Tongue (tissue), 1 donor: ENCODE measurements at regions not wholly inside any gene's neighbourhood (a gene's known extent, or its start where the extent isn't known, plus 50 kb on each side); places are given as distances from the start of the nearest gene placed in this dataset.

Source experiments
- DNase-seq: peaks from one replicate; pipeline ENCODE4 v3.0.0-alpha.2; 2015

DNA sequence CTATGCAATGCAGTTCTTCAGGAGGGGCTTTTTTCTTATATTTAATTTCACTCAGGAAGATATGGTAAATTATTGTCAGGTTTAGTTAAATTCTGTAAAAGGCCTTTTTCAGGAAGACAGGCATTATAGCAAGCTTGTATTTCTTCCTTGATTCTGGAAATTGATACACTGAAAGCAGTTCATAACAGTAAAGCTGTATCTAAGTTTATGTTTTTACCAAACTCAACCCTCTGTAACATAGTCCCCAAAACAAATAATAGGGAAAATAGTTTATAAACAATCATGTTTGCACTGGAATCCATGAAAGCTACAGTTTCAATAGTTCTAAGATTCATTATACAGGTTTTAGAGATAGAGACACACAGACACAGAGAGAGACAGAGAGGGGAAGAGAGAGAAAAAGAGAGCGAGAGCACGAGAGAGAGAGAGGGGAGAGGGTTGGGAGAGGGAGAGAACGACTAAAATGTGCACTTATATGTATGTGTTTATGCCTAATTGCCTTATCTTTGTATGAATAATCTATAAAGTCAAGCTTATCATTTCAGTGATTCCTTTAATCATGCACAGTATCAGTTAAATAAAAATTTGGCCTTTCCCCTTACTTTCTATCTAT is 454.4 kb downstream of the RFPL4B start:
- no peak for DNase-seq

DNA sequence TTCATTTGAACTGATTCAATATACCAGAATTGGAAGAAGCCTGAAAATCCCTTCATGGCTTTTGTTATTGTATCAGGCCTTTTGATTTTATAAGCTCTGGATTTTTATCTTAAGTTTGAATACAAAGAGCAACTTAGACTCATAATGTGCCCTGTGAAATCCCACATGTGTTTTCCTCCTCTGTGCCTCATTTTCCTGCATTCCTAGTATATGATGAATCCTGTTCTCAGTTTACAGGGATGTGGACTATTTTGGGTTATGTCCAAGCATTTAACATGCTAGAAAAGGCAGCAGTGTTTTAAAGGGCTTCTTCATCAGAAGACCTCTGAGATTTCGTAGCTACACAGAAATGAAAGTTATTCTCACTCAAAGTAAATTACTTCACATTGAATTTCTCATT is 455.0 kb downstream of the RFPL4B start:
- peak; percentile 91 for DNase-seq

DNA sequence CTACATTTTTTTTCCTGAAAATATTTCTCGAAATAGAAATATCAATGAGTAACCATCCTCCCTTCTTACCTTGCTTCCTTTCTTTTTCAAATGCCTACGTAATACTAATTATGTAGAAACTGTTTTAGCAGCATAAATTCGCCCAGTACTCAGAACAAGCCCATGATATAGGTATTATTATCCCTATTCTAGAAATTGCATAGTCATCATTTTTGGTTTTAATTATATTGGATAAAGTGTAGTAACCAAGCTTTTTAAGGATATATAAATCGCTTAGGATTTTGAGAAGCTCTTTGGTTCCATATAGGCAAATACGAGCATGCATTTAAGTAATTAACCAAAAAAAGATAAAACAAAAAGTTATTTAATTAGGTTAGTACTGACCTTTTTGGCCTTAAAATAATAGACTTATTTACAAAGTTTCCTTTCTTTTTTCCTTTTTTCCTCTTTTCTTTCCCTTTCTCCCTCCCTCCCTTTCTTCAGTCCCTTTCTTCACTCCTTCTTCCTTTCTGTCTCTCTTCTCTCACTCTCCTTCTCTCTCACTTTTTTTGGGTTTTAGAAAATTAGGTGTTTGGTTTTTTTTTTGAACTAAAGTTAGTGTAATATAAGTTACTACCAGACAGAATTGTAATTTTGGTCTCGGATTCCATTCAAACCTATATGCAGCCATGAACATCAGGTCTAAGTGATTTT is 457.7 kb downstream of the RFPL4B start:
- no peak for DNase-seq

DNA sequence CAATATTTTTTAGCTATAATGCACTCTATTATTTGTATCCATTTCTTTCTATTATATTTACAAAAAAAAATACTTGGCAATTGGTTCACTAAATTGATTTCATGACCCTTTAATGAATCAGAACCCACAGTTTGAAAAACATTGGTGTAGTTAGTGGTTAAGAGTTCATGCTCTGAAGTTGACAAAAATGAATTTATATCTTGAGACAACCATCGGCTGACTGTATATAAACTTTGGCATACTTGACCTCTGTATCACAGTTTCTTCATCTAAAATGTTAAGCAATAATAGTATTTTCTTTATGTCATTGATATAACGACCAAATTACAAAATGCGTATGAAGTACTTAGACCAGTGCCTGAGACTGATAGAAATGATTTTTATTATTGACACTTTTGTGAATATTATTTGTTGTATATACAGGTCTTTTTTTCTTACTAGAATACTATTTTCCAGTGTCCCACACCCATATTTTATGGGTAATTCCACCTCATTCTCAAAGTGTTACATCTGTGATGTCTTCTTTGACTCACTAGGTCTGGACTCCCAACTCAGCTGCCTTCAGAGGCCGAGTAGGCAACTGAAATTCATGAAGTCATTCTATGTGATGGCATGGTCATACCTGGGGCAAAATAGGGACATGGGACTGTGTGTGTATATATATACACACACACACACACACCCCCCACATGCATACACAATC is 459.2 kb downstream of the RFPL4B start:
- DNase-seq = no peak

DNA sequence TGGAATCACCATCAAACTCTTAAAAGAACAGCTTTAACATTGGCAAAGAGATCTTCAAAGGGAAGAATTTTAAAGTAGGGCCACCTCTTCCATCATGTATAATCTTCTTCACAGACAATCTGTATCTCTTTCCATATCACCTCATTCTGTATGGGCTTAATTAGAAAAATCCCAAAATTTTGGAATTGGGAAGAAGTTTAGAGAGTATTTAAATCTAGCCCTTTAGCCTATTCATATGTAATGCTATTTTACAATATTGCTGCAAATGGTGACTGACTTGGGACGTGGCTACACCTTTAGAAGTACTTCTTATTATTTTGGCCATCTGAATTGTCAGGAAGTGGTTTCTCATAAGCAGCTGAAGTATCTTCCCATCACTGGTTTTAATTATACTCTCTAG is 474.3 kb downstream of the RFPL4B start:
- DNase-seq = no peak

DNA sequence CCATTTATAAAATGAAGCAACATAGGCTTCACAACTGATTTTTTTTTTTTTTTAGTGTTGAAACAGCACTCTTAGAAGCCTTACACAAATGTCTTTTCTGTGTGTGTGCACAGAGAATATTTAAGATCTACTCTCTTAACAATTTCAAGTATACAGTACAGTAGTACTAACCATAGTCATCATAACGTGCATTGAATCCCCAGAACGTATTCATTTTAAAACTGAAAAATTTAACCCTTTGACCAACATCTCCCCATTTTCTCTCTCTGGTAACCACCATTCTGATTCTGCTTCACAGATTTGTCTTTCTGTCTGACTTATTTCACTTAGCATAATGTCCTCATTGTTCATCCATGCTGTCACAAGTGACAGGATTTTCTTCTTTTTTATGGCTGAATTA is 475.6 kb downstream of the RFPL4B start:
- DNase-seq = no peak

DNA sequence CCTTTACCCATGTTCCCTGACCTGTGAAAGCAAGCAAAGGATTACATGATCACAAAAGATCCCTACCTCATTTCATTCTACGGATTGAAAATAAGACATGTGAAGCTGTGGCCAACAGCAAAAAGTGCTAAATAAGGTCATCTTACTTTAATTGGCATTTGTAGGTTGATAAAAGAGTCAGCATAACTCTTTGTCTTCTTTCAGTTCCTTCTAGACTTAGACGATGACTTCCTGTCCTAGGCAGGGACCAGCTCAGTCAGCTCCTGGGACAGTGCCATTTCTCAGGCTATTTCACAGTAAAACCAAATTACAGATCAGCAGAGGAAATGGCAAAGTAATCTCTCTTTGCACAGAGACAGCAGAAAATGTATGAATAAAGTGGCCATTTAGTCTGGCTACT is 480.7 kb downstream of the RFPL4B start:
- DNase-seq = peak; percentile 39

DNA sequence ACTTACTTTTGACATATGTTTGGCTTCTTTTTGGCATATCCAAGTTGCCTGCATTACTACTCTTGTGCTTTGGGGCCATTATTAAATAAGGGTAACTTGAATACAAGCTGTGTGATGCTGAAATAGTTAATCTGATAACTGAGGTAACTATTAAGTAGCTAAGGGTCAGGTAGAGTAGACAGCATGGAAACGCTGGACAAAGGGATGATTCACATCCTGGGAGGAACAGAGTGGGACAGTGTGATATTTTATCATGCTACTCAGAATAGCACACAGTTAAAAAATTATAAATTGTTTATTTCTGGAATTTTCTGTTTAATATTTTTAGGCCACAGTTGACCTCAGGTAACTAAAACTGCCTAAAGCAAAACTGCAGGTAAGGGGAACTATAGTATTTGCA is 483.9 kb downstream of the RFPL4B start:
- no peak for DNase-seq

DNA sequence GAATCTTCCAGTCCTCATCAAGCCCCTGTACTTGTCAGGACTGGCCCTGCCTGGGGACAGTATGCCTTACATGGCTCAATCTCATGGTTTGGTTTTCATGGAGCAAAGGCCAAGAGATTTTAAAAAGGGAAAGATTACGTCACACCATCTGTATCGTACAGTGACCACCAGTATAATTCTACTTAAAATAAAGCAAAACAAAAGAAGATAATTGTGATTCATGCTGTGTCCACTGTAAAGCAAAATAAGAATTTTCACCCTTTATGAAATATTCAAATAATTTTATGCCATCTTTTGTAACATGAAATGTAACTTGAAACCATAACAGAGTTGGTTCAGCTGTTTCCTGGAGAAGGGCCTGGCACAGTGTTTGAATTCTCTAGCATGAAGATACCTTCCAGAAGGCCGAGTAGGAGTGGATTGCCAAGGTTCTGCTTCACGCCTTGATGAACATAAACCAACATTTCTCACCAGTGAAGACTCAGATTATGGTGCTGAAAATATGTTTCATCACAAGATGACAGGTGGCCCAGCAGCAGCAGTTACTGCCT is 486.5 kb downstream of the RFPL4B start:
- DNase-seq = peak; percentile 96

DNA sequence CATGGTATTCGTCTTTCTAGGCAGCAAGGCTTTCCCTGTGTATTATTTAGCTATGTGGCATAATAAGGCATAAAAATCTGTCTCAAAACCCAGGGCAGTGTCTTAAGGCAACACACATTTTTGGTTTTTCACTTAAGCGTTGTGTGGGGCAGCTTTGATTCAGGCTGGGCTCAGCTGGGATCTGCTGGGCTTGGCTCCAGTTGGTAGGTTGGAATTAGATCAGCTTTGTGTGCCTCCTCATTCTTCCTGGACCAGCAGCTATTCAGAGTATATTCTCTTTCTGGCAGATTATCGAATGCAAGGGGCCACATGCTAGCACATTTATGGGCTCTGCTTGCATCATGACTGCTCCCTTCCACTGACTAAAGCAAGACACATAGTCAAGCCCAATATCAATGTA is 487.9 kb downstream of the RFPL4B start:
- DNase-seq = peak; percentile 75

DNA sequence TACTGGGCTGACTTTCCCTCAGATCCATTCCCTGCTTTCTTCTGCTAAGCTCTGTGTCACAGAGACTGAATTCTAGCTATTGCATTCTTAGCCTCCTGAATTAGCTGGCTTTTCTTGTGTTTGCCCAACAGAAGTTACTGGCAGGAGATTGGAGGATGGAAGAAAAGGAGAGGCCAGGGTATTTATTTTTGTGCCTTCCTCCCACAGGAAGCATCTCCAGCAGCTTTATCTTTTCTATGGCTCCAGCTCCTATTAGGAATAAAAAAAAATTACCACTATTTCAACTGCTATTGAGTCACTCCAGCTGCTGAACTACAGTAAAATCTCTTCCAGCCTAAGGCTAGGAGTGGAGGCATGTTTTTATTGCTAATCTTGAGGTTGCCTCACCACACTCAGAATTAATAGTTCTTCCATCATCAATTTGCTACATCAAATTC is 492.4 kb downstream of the RFPL4B start:
- peak; percentile 12 for DNase-seq

DNA sequence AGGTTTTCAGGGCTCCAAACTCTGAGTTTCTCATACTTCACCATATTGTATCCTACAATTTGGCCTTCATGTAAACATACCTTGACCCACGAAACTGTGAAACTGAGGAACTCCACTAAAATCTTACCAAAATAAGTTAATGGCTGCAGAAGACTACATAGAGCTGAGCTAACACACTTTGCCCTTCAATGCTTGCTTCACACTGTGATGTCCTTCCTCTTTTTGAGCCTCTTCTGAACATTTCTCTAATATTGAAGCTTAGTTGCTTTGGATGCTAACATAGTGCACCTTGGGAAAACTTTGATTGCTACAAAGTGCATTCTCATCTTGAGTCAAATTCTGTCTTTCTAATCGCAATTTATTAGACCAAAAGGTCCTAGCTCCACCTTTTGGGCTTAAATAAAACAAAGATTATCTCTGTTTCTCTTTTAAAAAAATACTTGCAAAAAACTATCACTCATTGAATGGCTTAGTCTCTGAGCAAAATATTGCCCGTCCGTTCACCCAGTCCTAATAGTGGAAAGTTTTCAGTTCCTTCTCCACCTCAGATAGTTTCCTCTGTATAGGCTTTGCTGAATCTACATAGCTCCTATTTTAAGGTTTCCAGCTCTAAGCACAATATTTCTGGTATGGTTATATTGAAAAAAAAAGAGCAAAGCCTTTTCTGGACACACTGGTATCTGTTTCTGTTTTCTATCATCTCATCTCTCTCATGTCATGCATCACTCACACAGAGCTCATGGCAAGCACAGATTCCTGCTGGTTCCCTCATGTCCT is 494.6 kb downstream of the RFPL4B start:
- no peak for DNase-seq

DNA sequence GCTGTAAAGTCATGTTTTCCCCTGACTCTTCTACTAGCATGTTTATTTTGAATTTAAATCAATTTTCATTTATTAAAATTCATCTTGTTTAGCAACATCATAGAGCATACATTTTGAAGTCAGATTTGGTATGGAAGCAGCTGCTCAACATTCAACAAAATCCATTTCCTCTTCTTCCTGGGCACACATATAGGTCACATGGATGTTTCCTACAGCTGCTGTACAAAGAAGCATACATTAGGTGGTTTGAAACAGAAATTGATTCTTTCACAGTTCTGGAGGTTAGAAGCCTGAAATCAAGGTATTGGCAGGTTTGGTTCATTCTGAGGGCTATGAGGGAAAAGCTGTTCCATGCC is 495.2 kb downstream of the RFPL4B start:
- DNase-seq = peak; percentile 40

DNA sequence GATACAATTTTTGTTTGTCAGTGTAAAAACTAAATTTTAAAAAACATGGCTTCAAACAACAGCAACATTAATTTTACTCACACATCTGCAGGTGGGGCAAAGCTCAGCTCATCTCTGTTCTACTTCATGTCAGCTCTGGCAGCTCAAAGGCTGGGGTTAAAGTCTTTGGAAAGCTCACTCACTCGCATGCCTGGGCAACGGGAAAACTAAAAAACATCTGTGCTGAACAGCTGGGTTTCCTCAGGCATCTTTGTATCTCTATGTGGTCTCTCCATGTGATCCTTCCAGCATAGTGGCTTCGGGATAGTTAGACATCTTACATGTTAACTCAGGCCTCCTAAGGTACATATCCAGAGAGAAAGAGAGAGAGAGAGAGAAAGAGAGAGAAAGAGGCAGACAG is 499.6 kb downstream of the RFPL4B start:
- DNase-seq = peak; percentile 86

DNA sequence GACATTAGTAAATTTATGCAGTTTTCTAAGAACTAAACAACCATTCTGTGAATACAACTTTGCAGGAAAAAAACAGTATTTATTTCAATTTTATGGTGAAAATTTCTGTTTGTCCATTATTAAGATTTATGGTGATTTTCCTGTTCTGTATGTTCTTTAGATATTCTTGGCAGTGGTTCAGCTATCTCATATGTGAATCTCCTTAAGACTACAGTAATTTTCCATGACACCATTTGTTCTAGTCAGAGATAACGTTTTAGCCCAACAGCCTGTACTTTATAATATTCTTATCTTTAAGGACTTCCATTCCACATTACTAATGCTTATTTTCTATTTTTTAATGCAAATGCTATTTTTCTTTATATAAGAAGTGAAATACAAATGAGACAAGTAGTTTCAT is 504.0 kb downstream of the RFPL4B start:
- no peak for DNase-seq

DNA sequence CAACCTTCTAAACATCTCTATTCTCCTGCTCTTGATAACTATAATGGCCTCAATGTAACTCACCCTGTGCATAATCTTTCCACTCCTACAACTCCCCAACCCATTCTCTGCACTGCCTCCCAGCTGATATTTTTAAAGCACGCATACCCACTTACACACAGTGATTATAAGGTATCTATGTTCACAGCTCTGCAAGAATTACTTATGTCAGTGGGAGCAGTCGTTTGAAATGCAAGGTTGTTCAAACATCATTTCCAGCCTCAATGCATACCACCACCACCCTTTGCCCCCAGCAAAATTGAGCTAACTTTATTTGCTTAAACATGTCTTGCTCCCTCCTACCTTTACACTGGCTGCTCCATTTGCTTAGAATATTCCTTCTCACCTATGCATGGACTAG is 506.0 kb downstream of the RFPL4B start:
- no peak for DNase-seq

DNA sequence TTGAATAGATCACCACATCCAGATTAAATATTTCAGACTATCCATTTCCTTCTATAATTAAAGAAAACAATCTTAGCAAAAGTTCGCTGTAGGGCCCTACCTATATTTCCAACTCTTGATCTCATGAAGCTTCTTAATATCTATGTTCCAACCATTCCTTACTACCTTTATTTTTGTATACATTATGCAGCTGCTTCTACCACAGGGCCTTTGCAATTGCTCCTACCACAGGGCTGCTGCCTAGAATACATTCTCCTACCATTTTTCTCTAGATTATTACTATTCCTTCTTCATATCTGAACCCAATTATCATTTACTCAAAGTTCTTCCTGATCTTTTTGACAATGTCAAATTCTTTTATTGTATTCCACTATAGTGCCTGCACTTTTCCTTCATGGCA is 516.6 kb downstream of the RFPL4B start:
- no peak for DNase-seq

DNA sequence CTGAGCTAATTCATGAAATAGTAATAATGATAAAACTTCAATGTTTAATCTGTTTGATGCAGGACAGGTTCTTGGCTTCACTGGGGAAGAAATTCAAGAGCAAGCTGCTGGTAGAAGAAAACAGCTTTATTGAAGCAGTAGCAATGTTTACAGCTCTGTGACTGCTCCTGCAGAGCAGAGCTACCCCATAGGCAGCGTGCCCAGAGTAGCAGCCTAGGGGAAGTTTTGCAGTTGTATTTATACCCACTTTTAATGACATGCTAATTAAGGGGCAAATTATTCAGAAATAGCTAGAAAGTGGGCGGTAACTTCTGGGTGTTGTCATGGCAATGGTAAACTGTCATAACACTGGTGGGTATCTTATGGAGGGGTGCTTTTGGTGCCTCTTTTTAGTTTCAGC is 518.0 kb downstream of the RFPL4B start:
- DNase-seq = no peak

DNA sequence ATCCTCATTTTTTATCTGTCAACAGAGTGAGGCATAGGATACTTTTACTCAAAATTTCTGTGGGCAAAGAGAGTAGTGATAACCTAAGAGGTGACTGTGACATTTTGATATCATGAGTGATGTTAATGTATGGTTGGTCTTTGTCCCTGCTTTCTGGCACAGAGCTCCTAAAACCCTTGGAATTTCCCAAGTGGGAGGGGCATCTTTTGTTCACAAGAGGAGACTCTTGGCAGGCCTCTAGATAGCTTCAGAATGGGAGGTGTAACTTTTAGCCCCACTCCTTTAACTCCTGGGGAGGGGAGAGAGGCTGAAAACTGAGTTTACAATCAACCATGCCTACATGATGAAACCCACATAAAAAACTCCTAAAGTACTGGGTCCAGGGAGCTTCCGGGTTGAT is 527.8 kb downstream of the RFPL4B start:
- DNase-seq = no peak

DNA sequence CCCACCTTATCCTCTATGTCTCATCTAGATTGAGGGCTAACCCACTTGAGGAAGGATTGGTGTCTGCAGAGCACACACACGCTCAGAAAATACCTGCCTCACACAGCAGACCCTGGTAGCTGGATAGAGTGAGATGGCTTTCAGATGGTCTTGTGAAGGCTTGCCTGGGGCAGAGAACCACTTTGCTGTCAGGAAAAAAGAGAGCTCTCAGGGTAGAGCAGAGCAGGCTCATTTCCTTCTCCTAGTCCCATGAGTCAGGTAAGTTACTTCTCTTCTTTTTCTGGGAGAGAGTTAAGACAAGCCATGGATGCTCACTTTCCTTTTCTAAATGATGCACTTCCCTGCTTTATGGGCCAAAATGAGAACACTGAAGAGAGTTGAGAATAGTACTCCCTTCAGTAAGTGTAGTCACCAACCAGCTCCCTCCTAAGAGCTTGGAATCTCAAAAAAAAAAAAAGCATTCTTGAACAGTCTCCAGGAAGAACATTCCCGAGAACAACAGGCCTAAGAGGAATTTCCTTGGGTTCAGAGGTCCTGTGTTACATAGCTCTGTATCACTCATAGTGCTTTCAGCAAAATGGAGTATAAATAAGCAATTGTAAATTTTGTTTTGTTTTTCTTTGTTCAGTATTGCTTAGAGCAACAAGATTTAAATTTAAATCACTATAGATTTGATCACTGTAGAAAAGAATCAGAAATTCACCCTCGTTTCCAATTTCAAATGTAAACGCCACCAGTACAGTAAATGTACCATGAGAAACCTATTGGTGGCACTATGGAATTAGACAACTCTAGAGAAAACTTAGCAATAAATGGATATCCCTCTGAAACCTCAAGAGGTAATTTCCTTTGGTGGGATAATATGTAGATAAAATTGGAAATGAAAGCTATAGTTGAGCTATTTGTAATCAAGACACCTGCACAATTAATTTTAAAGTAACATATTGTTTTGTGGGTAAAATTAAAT is 530.3 kb downstream of the RFPL4B start:
- DNase-seq = peak; percentile 44

DNA sequence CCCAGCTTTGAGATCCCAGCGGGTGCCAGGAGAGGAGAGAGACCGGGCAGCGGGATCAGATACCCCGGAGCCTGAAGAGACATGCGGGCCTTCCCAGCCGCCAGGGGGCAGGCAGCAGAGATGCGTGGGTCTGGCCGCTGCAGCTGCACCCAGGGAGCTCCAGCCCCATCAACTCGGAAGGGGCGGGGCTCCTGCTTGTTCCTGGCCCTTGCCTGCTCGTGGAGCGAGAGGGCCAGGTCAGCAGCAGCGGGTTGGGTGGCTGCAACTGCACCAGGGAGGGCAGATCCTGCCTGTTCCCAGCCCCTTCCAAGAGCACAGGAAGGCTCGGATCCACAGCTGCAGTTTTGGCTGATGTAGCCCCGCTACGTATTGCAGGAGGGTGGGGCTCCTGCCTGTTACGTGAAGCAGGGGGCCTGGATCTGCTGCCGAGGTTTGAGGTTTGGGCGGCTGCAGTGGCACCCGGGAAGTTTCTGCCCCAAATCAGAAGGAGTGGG is 532.8 kb downstream of the RFPL4B start:
- DNase-seq = no peak
